H1 (cell line): ENCODE measurements at regions not wholly inside any gene's neighbourhood (a gene's known extent, or its start where the extent isn't known, plus 50 kb on each side); places are given as distances from the start of the nearest gene placed in this dataset.

Source experiments
- BACH1 ChIP-seq: IDR thresholded peaks from 2 replicates; pipeline ENCODE4 v1.6.1; 2012; ENCODE audit warnings: low read length, improper control_type of control experiment
- CHD1 ChIP-seq: IDR thresholded peaks from 2 replicates; pipeline ENCODE4 v1.6.1; 2012; ENCODE audit warnings: low read depth, low read length, improper control_type of control experiment
- CTCF ChIP-seq, 3 experiments: IDR thresholded peaks; 1 replicate in 2 of 3; 2 replicates in 1 of 3; pipeline versions ENCODE4 v1.5.1 to v1.6.1; 2011; ENCODE audit warnings: low read length in 3 of 3, mild to moderate bottlenecking in 3 of 3, inconsistent platforms in 2 of 3, low read depth in 1 of 3, moderate library complexity in 1 of 3; ENCODE audit not compliant: insufficient read depth in 1 of 3; ENCODE audit errors: control extremely low read depth in 1 of 3
- HDAC6 ChIP-seq: IDR thresholded peaks from one replicate; pipeline ENCODE4 v1.7.1; 2012; ENCODE audit warnings: low read depth, mild to moderate bottlenecking, inconsistent platforms, low read length, moderate library complexity
- MAFK ChIP-seq: IDR thresholded peaks from 2 replicates; pipeline ENCODE4 v1.6.1; 2012; ENCODE audit warnings: low read depth, mild to moderate bottlenecking, improper control_type of control experiment, low read length
- SIX5 ChIP-seq: IDR thresholded peaks from 2 replicates; pipeline ENCODE4 v1.6.1; 2011; ENCODE audit warnings: mild to moderate bottlenecking, low read depth, low read length

- TF ChIP-seq MAFK = no peak
- TF ChIP-seq CHD1 = no peak
- no peak for TF ChIP-seq BACH1
- no peak for TF ChIP-seq HDAC6
- TF ChIP-seq SIX5 = no peak
- no peak for TF ChIP-seq CTCF (IDR thresholded peaks at IDR 0.05; ENCODE audit: control extremely low read depth in 1 of 3, insufficient read depth in 1 of 3, low read depth in 1 of 3, low read length in 3 of 3)
These were observed 187.1 kb downstream of the SUCLG1 start (continued) for GRCh38 chr2:84271977-84272376.
